NT2/D1 (cell line): ENCODE measurements at regions not wholly inside any gene's neighbourhood (a gene's known extent, or its start where the extent isn't known, plus 50 kb on each side); places are given as distances from the start of the nearest gene placed in this dataset.

ENCODE experiments used
- YY1 ChIP-seq: IDR thresholded peaks from 2 replicates; pipeline ENCODE4 v1.6.1; 2011; ENCODE audit not compliant: insufficient read length, insufficient read depth
- ZNF274 ChIP-seq: IDR thresholded peaks from 2 replicates; pipeline ENCODE4 v1.6.1; 2011; ENCODE audit warnings: mild to moderate bottlenecking, low read depth, low read length

DNA sequence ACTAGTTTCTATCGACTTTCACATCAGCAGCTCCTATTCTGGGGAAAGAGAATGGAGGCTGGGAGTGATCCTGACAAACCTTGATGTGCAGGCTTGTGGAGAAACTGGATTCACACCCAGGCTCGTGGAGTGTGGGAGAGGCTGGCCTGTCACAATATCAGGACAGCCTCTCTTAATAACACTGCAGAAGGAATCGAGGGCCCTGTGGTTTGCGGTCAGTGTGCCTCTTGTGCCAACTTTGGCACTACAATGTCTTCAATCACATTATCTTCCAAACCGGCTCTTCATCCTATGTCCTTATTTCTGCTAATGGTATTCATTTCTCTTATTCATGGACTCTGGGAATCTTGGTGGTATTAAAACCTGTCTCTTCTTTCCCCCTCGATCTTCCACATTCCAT is 92.7 kb downstream of the PRL start:
- TF ChIP-seq ZNF274 = no peak
- no peak for TF ChIP-seq YY1
